Gastroesophageal sphincter (tissue), 3 donors: ENCODE measurements at regions not wholly inside any gene's neighbourhood (a gene's known extent, or its start where the extent isn't known, plus 50 kb on each side); places are given as distances from the start of the nearest gene placed in this dataset.

Experiments used
- EP300 ChIP-seq: sonication (generic); formaldehyde crosslinking; IDR thresholded peaks from one replicate; pipeline ENCODE4 v1.6.1; 2017; ENCODE audit warnings: antibody characterized with exemption, mild to moderate bottlenecking
- POLR2A ChIP-seq, 2 donors: fragments of 450-650 bp; IDR thresholded peaks; one replicate each; pipeline ENCODE4 v1.6.1; 2017; ENCODE audit warnings: antibody characterized with exemption in 2 of 2, mild to moderate bottlenecking in 2 of 2, moderate library complexity in 1 of 2
- POLR2AphosphoS5 ChIP-seq: sonication (generic); formaldehyde crosslinking; IDR thresholded peaks from one replicate; pipeline ENCODE4 v1.6.1; 2017; ENCODE audit warnings: antibody characterized with exemption
- TF ChIP-seq, protein P1 (sequence below), 4 experiments: fragments of 200-600 bp in 2 of 4; fragments of 450-650 bp in 2 of 4; sonication (generic) in 1 of 4; IDR thresholded peaks; one replicate each; pipeline ENCODE4 v1.5.1; 2017 to 2019; ENCODE audit warnings: antibody characterized with exemption in 4 of 4, mild to moderate bottlenecking in 2 of 4, moderate library complexity in 2 of 4

DNA sequence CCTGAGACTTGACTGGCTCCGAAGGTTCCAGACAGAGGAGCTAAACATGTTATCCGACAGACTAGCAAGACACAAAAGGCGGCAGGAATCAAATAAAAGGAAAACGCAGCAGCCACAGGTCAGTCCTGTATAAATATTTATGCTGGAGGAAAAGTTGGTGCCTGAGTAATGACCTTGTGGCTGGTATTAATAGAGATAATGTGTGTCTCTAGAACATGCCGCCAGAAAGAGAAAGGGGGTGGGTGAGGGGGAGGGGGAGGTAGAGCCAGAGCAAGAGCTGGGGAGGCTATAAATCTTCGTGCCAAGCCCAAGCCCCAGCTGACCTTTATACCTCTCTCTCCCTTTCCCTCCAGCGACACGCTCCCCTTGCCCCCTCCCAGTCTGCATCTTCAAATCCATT lies 590.4 kb downstream of the MED13L start:
- TF ChIP-seq POLR2A (IDR thresholded peaks at IDR 0.05) (no peak), EP300 (no peak), POLR2AphosphoS5 (no peak)
- TF ChIP-seq, protein P1, sequence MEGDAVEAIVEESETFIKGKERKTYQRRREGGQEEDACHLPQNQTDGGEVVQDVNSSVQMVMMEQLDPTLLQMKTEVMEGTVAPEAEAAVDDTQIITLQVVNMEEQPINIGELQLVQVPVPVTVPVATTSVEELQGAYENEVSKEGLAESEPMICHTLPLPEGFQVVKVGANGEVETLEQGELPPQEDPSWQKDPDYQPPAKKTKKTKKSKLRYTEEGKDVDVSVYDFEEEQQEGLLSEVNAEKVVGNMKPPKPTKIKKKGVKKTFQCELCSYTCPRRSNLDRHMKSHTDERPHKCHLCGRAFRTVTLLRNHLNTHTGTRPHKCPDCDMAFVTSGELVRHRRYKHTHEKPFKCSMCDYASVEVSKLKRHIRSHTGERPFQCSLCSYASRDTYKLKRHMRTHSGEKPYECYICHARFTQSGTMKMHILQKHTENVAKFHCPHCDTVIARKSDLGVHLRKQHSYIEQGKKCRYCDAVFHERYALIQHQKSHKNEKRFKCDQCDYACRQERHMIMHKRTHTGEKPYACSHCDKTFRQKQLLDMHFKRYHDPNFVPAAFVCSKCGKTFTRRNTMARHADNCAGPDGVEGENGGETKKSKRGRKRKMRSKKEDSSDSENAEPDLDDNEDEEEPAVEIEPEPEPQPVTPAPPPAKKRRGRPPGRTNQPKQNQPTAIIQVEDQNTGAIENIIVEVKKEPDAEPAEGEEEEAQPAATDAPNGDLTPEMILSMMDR (IDR thresholded peaks at IDR 0.05) = no peak
